ENCODE measurements at regions not wholly inside any gene's neighbourhood (a gene's known extent, or its start where the extent isn't known, plus 50 kb on each side); places are given as distances from the start of the nearest gene placed in this dataset.

GRCh38 chr6:14476793-14477531, 359.4 kb downstream of the CD83 start:
- TF ChIP-seq CTCF (conservative IDR thresholded peaks at IDR 0.05; ENCODE audit: low read depth in 2 of 2): no peak
- no peak for TF ChIP-seq EZH2 (IDR thresholded peaks at IDR 0.05; ENCODE audit: low read depth, unreplicated experiment)
- TF ChIP-seq STAT1 (IDR thresholded peaks at IDR 0.05; ENCODE audit: unreplicated experiment): no peak
- no peak for TF ChIP-seq JUNB (IDR thresholded peaks at IDR 0.05; ENCODE audit: unreplicated experiment)
- TF ChIP-seq POLR2AphosphoS5 (IDR thresholded peaks at IDR 0.05; ENCODE audit: low read depth): no peak
- no peak for TF ChIP-seq ETS1 (IDR thresholded peaks at IDR 0.05)
- TF ChIP-seq REST (IDR thresholded peaks at IDR 0.05; ENCODE audit: unreplicated experiment): no peak
